Thyroid gland (tissue), 4 donors: ENCODE measurements at regions not wholly inside any gene's neighbourhood (a gene's known extent, or its start where the extent isn't known, plus 50 kb on each side); places are given as distances from the start of the nearest gene placed in this dataset.

Source experiments
- DNase-seq, 2 donors: peaks; one replicate each; pipeline ENCODE4 v3.0.0-alpha.2; 2019
- H3K27ac ChIP-seq, 3 donors: fragments of 200-600 bp; sonication (generic); 1 replicate in 2 of 3; 2 replicates in 1 of 3; pipeline ENCODE4 v1.5.1; 2016 to 2019; ENCODE audit warnings: mild to moderate bottlenecking in 1 of 3, moderate library complexity in 1 of 3
- H3K27me3 ChIP-seq: fragments of 200-600 bp; sonication (generic); one replicate; pipeline ENCODE4 v1.5.1; 2019
- H3K36me3 ChIP-seq, 2 donors: fragments of 200-600 bp; sonication (generic); one replicate each; pipeline ENCODE4 v1.5.1; 2016 to 2019
- H3K4me1 ChIP-seq, 2 donors: fragments of 200-600 bp; sonication (generic); one replicate each; pipeline ENCODE4 v1.5.1; 2017 to 2019
- H3K4me3 ChIP-seq, 3 donors: fragments of 200-600 bp; sonication (generic); replicated peaks in 1 of 3; 1 replicate in 2 of 3; 2 replicates in 1 of 3; pipeline ENCODE4 v1.5.1; 2016; ENCODE audit warnings: mild to moderate bottlenecking in 1 of 3
- H3K9me3 ChIP-seq: fragments of 200-600 bp; sonication (generic); one replicate; pipeline ENCODE4 v1.5.1; 2017
- CTCF ChIP-seq, 6 experiments: fragments of 200-600 bp in 3 of 6; fragments of 450-650 bp in 3 of 6; sonication (generic) in 3 of 6; IDR thresholded peaks; one replicate each; pipeline ENCODE4 v1.5.1; 2016 to 2019; ENCODE audit warnings: antibody characterized with exemption in 6 of 6, mild to moderate bottlenecking in 2 of 6, inconsistent platforms in 1 of 6, moderate library complexity in 1 of 6
- POLR2A ChIP-seq, 2 donors: fragments of 450-650 bp; IDR thresholded peaks; one replicate each; pipeline ENCODE4 v1.6.1; 2017; ENCODE audit warnings: antibody characterized with exemption in 2 of 2, mild to moderate bottlenecking in 2 of 2, moderate library complexity in 1 of 2
- WGBS, 2 donors: methylation state at CpG; one replicate each; pipeline ENCODE4 v1.1.5; 2017; 5-methylcytosine and 5-hydroxymethylcytosine counted together
- intact Hi-C: fragments of 100-400 bp; cut with DNase I; formaldehyde crosslinking; loops from one replicate; pipeline ENCODE4 v1.15.1; 2023

DNA sequence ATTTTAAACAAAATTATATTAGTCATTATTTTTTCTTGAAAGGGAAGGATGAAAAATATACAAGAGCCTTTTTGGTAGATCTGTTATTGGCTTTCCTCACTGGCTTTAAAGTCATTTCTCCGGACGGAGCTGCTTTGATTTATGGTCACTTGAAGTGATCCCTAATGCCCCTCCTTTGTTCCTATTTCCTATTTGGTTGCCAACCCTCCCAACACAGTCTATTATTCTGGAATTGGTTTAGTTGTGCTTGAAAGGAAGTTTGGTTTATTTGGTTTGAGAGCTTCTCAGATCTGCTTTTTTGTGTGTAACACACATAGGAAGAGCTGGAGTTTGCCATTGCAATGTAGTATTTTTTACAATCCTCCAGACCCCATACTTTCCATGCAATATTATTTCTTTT lies 347.9 kb downstream of the RFPL4B start:
- Histone ChIP-seq H3K9me3 (no peaks in the 10 kb centered on the region), H3K4me1 (peaks cover 11% of the 10 kb centered on the region in 2 donors), H3K27me3 (no peaks in the 10 kb centered on the region), H3K36me3 (no peaks in the 10 kb centered on the region), H3K4me3 (no peak overlapping the region), H3K27ac (no peak overlapping the region)
- no peak for DNase-seq
- WGBS, 2 donors, result 61 to 79% methylated on average over 2 of the region's 2 CpGs
- TF ChIP-seq CTCF (IDR thresholded peaks at IDR 0.05) (no peak), POLR2A (IDR thresholded peaks at IDR 0.05) (no peak)
- intact Hi-C loops, result no loop called here

DNA sequence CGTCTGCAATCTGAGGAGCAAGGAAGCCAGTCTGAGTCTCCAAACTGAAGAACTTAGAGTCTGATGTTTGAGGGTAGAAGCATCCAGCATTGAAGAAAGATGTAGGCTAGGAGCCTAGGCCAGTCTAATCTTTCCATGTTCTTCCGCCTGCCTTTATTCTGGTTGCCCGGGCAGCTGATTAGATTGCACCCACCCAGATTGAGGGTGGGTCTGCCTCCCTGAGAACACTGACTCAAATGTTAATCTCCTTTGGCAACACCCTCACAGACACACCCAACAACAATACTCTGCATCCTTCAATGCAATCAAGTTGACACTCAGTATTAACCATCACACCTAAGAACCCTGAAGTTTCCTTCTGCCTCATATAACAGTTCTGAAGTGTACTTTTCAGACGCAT lies 350.1 kb downstream of the RFPL4B start:
- 94 to 98% methylated on average over 4 of the region's 4 CpGs for whole genome bisulfite sequencing, 2 donors
- H3K27ac ChIP-seq, result no peak overlapping the region
- intact Hi-C loops, result no loop called here
- DNase-seq, result no peak
- no peaks in the 10 kb centered on the region for H3K4me1 ChIP-seq
- no peak overlapping the region for H3K4me3 ChIP-seq
- H3K27me3 ChIP-seq, result no peaks in the 10 kb centered on the region
- H3K36me3 ChIP-seq, result no peaks in the 10 kb centered on the region
- H3K9me3 ChIP-seq, result no peaks in the 10 kb centered on the region
- TF ChIP-seq CTCF (IDR thresholded peaks at IDR 0.05) (no peak), POLR2A (IDR thresholded peaks at IDR 0.05) (no peak)

DNA sequence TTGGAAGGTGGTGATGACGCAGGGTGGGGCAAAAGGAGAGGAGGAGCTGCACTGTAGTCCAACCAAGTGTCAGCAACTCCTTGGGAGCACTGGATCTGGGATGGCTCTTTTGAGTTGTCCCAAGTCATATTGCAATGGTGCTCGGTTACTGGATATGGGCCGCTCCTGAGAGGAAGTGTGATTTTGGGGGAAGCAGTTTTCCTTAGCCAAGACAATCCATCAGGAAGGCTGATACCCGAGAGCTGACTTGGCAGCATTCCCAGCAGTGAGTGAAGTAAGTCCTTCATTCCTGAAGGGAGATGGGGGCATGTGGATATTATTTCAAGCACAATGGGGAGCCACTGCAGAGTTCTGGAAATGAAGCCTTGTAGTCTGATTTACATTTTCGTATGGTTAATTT lies 354.1 kb downstream of the RFPL4B start:
- intact Hi-C loops, result no loop called here
- no peaks in the 10 kb centered on the region for H3K36me3 ChIP-seq
- H3K27ac ChIP-seq, result no peak overlapping the region
- WGBS, 2 donors, result 45 to 64% methylated on average over 4 to 5 of the region's 5 CpGs
- H3K4me1 ChIP-seq, result no peaks in the 10 kb centered on the region
- H3K9me3 ChIP-seq, result no peaks in the 10 kb centered on the region
- no peak for TF ChIP-seq POLR2A (IDR thresholded peaks at IDR 0.05)
- no peak for TF ChIP-seq CTCF (IDR thresholded peaks at IDR 0.05)
- H3K27me3 ChIP-seq, result no peaks in the 10 kb centered on the region
- no peak overlapping the region for H3K4me3 ChIP-seq
- DNase-seq, result peak; percentile 30 to 59

DNA sequence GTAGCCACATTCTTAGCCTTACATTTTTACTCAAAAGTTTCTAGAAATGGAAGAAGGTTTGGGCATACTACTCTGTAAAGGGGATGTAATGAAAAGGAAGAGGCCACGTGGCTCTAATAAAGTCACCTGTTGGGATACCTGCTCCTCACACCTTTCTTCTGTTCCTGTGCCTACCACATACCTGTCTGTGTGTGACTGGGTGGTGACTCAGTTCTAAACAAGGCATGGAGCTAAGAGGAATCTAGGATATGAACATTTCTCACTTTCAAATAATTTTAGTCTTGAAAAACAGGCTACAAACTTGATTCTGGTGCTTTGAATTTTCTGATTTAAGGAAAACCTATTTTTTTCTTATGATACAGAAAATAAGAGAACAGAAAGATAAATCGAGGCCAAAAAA lies 363.6 kb downstream of the RFPL4B start:
- no peaks in the 10 kb centered on the region for H3K36me3 ChIP-seq
- no peak overlapping the region for H3K27ac ChIP-seq
- H3K4me1 ChIP-seq, result no peaks in the 10 kb centered on the region
- intact Hi-C loops, result no loop called here
- no peak for TF ChIP-seq POLR2A (IDR thresholded peaks at IDR 0.05)
- TF ChIP-seq CTCF (IDR thresholded peaks at IDR 0.05), result no peak
- H3K4me3 ChIP-seq, result no peak overlapping the region
- no peak for DNase-seq
- H3K9me3 ChIP-seq, result no peaks in the 10 kb centered on the region
- H3K27me3 ChIP-seq, result no peaks in the 10 kb centered on the region
- 84 to 85% methylated on average over 2 of the region's 2 CpGs for WGBS, 2 donors

- TF ChIP-seq CTCF (IDR thresholded peaks at IDR 0.05) (no peak), POLR2A (IDR thresholded peaks at IDR 0.05) (no peak)
- Histone ChIP-seq H3K27ac (no peak overlapping the region), H3K9me3 (no peaks in the 10 kb centered on the region), H3K27me3 (no peaks in the 10 kb centered on the region), H3K4me1 (no peaks in the 10 kb centered on the region), H3K4me3 (no peak overlapping the region), H3K36me3 (no peaks in the 10 kb centered on the region)
- no peak for DNase-seq
- 89 to 93% methylated on average over 2 of the region's 2 CpGs for WGBS, 2 donors
- intact Hi-C loops, result no loop called here
Measured at GRCh38 chr6:112713402-112713801, 366.3 kb downstream of the RFPL4B start.
